ENCODE measurements at regions not wholly inside any gene's neighbourhood (a gene's known extent, or its start where the extent isn't known, plus 50 kb on each side); places are given as distances from the start of the nearest gene placed in this dataset.
A peak's percentile ranks its signal among the peaks of the same experiment; 100 is the strongest.

DNA sequence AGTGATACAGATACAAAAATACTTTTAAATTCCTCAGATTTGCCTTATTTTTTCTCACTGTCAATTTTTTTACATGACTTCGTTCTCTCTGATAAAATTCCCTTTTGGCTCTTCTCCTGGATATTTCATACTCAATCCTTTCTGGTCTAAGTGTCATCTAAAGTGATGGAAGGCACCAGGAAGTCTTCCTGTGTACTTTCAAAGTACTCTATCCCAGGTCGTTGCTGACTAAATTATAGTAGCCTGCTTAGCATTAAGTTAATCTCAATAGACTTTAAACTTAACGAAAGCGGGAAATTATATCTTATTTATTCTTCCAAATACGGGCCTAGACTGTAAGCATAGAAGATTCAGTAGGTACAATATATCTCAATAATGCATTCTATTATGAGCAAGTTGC lies 67.8 kb downstream of the CASP12 start:
- DNase-seq, result no peak

DNA sequence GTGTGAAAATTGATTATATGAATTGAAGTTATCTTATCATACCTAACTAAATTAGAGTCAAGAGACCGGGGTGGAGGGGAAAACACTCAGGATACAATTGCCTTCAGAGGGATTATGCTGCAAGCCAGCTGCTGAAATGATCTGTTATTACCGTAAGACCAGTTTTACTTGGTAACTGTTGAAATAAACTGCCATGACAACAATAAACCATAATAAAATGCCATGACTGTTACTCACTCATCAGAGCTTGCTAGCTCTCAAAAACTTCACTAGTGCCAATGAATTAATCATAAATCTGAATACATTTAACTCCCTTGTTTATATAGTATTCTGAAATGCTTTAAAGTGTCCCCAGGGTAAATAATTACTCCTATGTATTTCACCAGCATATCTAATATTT lies 68.2 kb downstream of the CASP12 start:
- peak; percentile 86 for DNase-seq

DNA sequence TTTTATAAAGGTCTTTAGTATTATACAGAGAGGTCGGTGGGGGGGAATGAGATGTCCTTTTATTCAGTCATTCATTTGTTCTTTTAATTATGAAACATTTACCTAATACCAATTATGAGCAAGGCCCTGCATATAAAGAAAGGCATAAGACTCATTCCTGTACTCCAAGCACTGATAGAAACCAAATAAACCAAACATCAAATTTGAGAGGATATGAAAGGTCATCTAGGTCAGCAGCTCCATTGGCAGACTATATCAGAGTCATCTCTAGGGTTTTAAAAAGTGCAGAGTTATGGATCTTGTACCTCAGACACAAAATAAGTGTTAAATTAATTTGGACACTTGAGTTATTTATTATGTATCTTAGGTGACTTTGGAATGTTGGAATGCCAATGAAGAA lies 71.5 kb downstream of the CASP12 start:
- DNase-seq, result no peak

DNA sequence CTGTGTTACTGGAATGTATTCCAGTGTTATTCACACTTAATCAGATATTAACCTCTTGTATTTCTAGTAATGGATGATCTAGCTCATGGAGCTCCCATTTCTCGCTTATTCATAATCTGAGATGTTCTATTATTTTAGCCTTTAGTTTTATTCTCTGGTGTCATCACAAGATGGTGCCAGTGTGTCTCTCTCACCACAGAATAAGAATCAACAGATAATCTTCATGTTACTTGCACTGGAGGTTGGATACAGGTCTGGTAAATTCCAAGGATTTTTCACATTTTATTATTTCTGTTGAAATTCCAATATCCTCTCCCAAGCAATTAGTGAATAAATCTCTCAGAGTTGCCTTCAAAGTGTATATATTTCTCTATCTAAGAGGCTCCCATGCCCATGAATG lies 74.6 kb downstream of the CASP12 start:
- no peak for DNase-seq

DNA sequence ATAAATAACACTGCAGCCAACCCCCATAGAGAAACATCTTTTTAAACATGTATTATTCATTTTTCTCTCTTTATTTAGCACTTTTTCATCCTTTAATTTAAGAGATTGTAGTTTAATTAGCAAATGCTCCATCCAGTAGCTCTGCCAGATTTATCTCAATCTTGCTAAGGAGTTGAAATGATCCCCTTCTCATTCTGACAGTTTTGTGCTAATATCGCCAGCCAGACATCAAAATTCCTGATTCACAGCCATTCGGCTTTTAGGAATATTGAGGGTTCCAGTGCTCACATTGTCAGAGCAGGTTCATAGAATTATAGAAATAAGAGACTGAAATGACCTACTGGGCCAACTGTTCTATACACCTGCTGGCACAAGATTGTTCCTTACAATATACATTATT lies 77.8 kb downstream of the CASP12 start:
- no peak for DNase-seq

DNA sequence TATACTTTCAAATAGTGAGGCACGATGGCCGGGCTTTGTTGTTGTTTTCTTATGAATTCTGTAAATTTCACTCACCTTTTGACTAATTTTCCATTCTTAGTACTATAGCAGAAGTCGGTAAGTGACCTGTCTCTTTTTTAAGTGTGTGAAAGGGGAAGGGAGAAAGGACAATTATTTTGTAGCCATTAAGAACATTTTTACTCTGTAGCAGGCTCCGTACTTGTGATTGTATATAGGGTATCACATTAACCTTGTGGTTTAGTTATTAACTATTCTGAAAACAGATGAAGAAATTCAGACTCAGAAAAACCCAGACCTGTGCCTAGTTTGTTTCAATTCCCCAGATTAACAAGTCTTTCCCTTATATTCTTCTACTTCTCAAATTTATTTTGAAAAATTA lies 78.7 kb downstream of the CASP12 start:
- DNase-seq, result no peak

DNA sequence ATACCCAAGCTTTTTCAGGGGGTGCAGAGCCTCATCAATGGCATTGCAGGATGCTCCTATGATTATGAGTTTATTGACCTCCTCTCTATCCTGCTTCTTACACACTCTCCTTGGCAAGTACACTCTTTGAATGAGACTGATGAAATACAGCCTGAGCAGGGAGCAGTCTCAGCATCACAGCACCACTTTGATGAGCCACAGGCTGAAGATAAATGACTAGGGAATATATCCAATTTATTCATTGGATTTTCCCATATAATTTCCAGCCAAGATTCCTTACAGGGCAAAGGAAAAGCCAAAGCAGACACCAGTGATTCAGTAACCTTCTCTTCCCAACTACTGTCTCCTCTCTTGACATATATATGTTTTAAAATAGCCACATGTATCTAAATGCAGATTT lies 79.2 kb downstream of the CASP12 start:
- no peak for DNase-seq

DNA sequence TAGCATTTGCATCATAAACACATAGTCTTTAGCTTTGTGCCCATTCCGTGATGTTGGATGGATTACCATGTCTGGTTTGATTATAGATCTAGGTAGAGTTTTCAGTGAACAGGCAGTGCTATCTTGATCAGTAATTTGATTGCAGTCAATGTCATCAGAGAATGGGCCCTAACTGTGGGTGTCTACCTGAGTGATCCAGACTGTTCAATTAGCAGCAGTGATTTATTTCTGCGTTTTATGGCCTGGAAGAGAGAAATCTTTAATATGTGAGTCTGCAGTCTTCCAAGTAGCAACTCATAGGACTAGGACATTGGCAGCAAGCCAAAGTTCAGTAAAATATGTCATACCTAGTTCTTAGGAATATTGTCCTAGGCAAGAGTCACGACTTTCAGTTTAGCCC lies 80.3 kb downstream of the CASP12 start:
- DNase-seq, result no peak

DNA sequence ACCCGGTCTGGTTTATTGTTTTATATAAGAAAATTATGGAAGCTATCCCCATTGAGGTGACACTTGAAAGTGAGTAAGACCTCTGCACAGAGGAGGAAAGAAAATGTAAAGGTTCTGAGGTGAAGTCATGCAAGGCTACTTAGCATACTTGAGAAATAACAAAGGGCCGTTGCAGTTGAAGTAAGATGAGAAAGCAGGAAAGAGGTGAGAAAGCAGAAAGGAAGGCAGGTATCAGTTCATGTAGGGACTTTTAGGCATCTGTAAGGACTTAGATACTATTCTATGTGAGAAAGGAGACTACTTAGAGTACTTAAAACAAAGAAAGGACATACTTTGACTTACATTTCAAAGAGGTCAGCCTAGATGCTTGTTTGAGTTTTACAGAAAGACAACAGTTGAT lies 84.7 kb downstream of the CASP12 start:
- DNase-seq, result no peak

DNA sequence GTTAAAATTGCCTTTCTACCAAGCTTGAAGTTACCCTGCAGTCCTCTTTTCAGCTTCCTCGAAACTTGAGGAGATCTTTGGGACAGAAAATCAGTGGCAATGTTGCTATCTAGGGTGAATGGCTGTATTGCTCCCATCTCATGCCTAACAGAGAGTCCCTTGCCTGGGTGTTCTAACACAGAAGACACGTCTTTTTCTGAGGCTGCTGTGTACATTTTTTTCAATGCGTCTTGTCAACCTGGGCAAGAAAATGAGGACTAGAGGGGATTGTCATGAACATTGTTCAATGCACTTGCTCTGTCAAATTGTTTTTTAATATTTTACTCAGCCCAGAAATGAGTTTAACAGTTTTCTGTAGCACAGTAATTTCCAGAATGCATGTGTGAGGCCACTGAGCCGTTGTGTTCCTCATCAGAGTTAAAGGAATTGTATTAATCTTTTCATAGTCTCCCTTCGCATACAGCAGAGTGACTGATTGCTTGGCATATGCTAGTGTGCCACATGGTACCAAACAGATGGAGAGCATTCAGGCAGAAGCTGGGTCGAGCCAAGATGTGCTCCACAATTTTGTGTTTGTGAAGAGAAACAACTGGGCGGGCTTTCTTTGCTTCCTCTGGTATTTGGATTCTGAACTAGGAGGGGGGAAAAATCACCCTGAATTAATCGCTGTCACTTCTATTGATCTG lies 86.0 kb downstream of the CASP12 start:
- no peak for DNase-seq

DNA sequence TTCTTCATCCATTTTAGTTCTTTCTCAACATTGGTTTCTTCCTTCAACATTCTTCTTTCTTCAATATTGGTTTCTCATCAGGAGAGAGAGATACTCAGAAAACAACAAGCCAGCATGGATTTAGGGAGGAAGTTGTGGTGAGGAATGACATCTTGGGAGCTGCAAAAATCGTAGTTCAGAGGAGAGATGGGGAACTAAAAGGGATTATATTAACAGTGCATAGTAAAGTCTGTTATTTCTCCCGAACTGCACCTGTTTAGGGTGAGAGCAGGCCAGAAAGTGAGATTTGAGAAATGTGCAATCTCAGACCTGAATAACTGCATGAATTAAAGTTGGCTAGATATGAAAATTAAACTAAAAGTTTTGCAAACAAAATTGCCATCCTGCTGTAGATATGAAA lies 94.5 kb downstream of the CASP12 start:
- no peak for DNase-seq

DNA sequence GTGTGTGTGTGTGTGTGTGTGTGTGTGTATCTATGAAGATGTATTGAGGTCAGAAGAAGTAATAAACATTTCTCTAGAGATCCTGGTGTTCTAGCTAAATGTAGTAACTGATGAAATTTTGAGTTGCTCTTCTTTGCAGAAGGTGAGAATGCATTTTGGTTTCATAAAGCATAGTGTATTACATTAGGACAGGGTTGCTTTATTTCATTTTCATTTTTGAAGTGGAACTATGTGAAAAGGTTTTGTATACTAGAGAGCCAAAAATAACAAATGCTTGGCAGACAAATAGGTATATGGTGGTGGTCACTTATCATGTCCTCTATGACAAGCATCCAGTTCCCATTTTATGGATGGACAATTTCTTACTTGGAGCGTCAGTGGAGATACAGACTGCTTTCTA lies 99.0 kb downstream of the CASP12 start:
- no peak for DNase-seq

DNA sequence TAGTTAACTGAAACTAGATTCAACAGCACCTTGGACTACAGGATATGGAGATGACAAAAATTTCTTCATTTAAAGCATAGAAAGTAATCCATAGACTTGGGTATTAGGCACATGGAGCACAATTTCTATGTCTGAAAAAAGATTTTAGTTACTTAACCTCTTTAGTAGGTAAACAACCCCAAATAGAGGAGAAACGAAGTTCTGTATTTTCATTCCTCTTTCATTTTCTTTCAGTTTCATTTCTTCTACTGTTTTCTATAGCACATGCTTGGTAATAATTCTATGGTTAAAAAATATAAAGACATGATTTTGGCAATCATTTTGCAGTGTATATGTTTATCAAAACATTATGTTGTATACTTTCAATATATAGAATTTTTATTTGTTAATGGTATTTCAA lies 99.5 kb downstream of the CASP12 start:
- DNase-seq, result no peak

DNA sequence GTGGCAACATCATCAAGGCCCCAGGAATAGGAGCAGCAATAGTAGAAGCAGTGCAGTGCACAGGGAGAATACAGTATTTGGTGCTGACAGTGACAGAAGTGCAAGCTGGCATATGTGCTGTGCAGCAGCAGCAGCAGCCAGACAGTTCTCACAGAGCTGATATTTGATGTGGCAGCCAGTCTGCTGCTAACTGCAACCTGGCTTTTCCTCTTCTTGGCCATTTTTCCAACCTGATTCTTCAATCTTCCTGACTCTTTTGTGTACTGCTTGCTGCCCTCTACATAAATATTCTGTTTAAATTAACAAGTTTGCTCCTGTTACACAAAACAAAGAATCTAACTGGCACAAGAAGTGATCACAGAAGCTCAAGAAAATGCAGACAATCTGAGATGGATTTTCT lies 102.0 kb downstream of the CASP12 start:
- DNase-seq, result no peak

DNA sequence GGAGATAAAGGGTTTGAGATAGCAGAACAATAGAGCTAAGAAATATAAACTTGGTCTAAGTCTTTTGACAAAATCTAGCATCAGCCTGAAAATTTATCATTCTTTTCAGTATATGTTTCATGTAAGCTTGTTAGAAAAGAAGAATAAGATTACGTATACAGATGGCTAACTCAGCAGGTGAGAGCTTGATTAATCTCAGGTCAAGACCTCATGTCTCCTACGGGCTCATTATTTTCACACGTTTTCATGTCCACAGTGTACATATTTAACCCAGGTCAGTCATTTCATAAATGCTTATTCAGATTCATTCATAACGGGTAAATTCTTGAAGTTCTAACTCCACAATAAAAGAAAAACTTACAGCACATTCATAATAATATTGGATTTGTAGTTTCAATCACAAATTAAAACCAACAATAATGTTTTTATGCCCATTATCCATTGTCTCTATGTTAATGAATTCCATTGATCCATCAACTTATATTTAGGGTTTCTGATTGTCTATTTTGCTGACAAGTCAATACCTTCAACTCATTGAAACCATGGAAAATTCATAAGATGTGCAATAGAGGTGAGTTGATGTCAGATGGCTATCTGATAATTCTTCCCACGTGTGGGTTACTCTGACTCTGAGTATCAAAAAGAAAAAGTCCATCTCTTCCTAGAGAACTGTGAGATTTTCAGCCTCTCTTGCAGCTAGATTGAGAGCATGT lies 102.6 kb downstream of the CASP12 start:
- no peak for DNase-seq

DNA sequence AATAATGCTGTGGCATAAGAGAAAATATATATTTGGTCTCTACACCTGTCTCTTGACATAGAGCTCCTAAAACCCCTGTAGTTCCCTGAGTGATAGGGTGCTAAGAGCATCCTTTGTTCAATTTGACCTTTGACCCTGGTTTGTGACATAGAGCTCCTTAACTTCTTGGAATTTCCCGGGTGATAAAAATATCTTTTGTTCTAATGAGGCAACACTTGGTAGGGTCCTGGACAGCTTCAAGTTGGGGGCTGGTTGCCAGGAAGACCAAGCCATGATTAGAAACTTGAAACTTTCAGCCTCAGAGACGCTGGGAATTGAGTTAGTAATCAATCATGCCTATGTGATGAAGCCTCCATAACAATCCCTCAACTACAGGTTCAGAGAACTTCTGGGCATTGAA lies 105.4 kb downstream of the CASP12 start:
- DNase-seq, result no peak

DNA sequence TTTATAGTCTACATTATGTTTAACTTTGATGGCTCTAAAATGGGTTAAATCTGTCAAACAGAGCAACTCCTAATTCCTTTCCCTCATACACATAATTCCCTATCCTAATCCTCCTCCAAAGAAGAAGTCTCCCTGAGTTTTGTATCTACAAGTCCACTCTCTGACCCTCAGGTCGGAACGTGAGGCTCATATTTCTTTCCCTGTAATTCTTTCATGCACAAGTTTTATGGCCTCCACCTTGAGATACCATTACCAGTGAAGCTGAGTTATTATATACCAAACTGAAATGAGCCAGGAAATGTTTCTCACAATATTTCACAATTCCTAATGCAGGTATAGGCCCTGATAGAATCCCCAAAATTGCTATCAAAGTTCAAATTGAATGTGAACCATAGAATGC lies 106.4 kb downstream of the CASP12 start:
- DNase-seq, result no peak

DNA sequence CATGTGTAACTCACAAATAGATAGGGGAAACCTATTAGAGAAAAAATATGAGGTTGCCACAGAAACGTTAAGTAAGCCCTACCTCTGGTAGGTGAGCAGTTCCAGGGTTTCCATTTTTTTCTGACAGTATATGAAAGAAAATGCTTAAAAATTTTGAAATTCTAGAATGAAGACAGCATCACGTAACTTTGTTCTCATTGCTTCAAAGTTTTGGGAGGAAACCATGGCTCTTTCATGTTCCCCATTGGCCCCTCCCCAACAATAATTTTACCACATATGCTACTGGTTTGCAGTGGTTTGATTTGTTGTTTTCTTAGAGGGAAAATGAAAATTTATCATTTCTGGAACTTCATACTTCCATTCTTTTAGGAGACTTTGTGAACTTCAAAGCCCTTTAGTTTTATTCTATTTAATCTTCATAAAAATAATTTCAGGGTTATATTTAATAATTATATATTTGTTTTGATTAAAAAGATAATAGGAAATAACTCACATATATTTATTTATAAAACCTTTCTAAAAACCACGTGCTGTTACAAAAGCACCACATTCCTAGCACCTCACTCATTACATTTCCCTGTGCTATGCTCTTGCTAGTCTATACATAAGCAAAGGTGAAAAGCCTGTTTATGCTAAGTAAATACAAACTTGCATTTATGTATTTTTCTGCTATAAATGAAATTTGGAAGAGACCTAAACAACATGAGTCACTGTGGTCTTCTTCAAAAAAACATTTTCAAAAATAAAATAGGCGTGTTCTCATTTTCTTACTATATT lies 113.4 kb downstream of the CASP12 start:
- no peak for DNase-seq

DNA sequence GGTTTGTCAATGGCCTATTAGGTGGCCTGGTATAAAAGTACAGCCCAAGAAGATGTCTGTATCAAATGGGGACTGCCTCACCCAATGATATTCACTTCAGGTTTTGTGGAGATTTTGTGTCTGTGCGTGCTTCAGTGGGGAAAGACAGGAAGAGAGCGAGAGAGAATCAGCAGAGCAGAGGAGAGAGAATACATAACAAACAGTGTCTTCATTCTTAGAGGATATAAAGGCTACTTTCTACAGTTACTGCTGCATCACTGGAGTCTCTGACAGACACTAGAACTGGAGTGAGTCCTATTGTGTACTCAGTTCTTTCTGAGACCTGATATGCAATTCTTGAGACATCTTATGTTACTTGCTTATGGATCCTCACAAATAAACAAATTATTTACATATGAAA lies 115.0 kb downstream of the CASP12 start:
- no peak for DNase-seq

DNA sequence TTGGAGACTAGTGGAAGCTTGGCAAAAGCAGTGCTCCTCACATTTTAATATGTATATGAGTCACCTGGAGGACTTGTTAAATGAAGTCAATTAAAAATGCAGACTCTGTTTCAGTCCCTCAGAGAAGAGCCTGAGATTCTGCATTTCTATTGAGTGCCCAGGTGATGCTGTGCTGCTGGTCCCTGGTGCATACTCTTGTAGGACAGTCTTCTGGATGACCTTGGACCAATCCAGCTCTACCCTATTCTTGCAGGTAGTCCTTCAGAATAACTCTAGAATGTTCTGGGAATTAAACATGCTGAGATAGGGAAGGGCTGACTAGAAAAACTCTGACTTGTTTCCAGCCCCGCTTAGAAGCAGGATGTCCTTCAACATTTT lies 115.9 kb downstream of the CASP12 start:
- no peak for DNase-seq

DNA sequence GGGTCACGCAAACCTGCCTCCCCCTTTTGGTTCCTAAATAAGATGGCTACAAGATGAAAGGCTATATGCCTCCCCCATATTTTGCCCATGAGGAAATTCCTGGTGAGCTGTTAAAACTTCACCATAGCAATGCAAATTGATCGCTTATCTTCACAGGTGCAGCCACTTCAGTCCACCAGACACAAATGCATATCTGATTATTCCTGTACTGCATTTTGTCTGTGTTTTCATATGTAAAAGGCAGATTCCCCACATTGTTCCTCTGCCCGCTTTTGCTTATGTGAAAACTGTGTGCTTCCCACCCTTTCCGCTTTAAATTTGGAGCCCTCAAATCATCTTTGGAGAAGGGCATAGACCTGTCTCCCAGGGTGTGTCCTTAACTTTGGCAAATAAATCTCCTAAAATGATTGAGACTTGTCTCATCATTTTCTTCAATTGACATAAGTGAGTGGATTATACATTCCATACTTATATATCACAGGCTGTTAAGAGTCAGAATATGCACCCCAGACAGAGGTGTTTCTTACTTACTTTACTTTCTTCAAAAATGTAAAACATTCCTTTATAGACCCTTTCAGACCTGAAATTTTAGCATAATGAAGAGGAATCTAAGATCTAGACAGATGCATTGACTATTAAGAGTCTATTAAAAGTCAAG lies 116.4 kb downstream of the CASP12 start:
- no peak for DNase-seq

DNA sequence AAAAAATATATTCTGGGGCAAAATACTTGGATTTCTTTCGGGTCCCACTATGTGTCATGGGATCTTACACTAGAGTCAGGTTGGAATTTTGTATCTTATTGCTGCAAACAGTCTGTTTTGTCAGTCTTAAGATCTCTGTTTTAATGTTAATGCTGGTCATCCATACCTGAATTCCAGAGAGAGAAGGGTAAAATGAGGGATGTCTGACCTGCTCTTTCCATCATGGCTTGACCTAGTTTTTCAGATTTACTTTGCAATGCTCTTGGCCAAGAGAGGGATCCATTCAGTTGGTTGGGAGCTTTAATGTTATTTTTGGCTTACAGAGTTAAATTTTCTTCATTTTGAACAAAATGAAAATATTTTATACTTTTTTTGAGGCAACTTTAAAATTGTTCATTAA lies 117.2 kb downstream of the CASP12 start:
- DNase-seq, result no peak

DNA sequence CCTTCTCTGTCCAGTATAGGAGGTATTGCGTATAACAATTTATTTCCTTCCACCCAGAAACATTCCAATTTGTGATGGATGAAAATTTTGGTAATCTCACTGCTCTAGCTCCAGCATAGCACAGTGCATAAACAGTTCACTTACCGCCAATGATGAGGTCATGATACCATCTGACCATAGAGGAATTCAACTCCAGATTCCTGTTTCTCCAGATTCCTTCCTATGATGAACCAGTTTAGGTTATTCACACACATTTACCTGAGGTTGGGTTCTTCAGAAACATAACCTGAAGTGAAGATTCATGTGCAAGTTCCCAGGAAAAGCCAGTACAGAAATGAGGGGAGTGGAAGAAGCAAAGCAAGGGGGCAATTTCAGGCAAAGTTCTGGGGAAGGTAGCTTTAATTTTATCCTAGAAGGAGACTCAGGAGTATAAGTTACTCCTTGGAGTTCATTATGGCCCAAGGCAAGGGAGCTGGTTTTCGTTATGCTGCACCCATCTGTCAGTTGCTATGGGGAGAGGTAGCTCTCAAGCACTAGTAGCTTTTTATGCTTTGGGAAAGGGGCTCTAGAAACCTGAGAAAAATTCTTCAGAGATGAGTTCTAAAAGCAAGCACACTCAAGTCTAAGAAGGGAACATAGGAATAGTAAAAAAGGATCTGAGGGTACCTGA lies 121.6 kb downstream of the CASP12 start:
- DNase-seq, result peak; percentile 28
